Skeletal muscle tissue (tissue), 3 donors: ENCODE measurements at regions not wholly inside any gene's neighbourhood (a gene's known extent, or its start where the extent isn't known, plus 50 kb on each side); places are given as distances from the start of the nearest gene placed in this dataset.

ENCODE experiments used
- H3K27ac ChIP-seq: one replicate; pipeline ENCODE4 v1.7.0; 2013; ENCODE audit warnings: mild to moderate bottlenecking, low read depth, low read length, inconsistent platforms
- H3K27me3 ChIP-seq, 3 donors: one replicate each; pipeline ENCODE4 v1.7.0; 2013; ENCODE audit warnings: low read length in 3 of 3; ENCODE audit not compliant: control insufficient read depth in 3 of 3, insufficient read depth in 3 of 3
- H3K36me3 ChIP-seq, 3 donors: one replicate each; pipeline ENCODE4 v1.7.0; 2013; ENCODE audit warnings: low read length in 3 of 3; ENCODE audit not compliant: control insufficient read depth in 3 of 3, insufficient read depth in 3 of 3
- H3K4me1 ChIP-seq, 3 donors: one replicate each; pipeline ENCODE4 v1.7.0; 2013; ENCODE audit warnings: low read length in 3 of 3, mild to moderate bottlenecking in 3 of 3; ENCODE audit not compliant: control insufficient read depth in 3 of 3, insufficient read depth in 3 of 3
- H3K4me3 ChIP-seq, 3 donors: one replicate each; pipeline ENCODE4 v1.7.0; 2013; ENCODE audit warnings: low read length in 3 of 3
- H3K9ac ChIP-seq, 3 donors: one replicate each; pipeline ENCODE4 v1.7.0; 2013; ENCODE audit warnings: low read length in 3 of 3, mild to moderate bottlenecking in 3 of 3, moderate library complexity in 2 of 3, low read depth in 1 of 3
- H3K9me3 ChIP-seq, 3 donors: one replicate each; pipeline ENCODE4 v1.7.0; 2013; ENCODE audit warnings: low read length in 3 of 3; ENCODE audit not compliant: control insufficient read depth in 3 of 3
- donor health status: Osteomylitis.

- H3K27ac ChIP-seq = no peak overlapping the region
- no peak overlapping the region for H3K4me3 ChIP-seq
- H3K9me3 ChIP-seq = no peaks in the 10 kb centered on the region
- no peaks in the 10 kb centered on the region for H3K27me3 ChIP-seq
- no peaks in the 10 kb centered on the region for H3K36me3 ChIP-seq
- no peaks in the 10 kb centered on the region for H3K4me1 ChIP-seq
- H3K9ac ChIP-seq = no peak overlapping the region
These were observed 106.2 kb upstream of the NAV3 start for GRCh38 chr12:77724367-77724957.

GRCh38 chr12:77723308-77723707, 107.4 kb upstream of the NAV3 start:
- H3K36me3 ChIP-seq = no peaks in the 10 kb centered on the region
- H3K9ac ChIP-seq = no peak overlapping the region
- H3K27me3 ChIP-seq = no peaks in the 10 kb centered on the region
- no peak overlapping the region for H3K4me3 ChIP-seq
- no peaks in the 10 kb centered on the region for H3K4me1 ChIP-seq
- H3K9me3 ChIP-seq = no peaks in the 10 kb centered on the region
- no peak overlapping the region for H3K27ac ChIP-seq

GRCh38 chr12:77722536-77722935, 108.2 kb upstream of the NAV3 start:
- Histone ChIP-seq H3K4me1 (no peaks in the 10 kb centered on the region), H3K27ac (no peak overlapping the region), H3K4me3 (no peak overlapping the region), H3K36me3 (no peaks in the 10 kb centered on the region), H3K9ac (no peak overlapping the region), H3K9me3 (no peaks in the 10 kb centered on the region), H3K27me3 (no peaks in the 10 kb centered on the region)

DNA sequence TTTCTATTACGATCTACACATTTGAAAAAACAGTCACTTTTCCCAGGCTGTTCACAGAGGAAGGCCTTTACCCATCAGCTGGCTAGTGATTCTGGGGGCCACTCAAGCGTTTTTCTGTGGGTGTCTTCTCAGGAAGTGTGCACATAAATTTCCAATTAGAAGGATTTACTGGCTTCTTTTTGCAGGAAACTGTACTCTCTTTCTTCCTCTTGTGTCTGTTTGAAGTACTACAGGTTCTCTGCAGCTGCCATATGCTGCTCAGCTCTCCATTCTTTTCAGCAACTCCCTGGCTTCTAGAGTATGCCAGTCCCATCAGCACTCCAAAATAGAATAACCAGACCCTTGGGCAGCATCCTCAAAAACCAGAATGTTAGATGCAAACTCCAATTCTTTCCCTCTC, 110.4 kb upstream of the NAV3 start:
- no peaks in the 10 kb centered on the region for H3K27me3 ChIP-seq
- no peak overlapping the region for H3K9ac ChIP-seq
- no peak overlapping the region for H3K4me3 ChIP-seq
- H3K9me3 ChIP-seq = no peaks in the 10 kb centered on the region
- no peaks in the 10 kb centered on the region for H3K4me1 ChIP-seq
- H3K36me3 ChIP-seq = no peaks in the 10 kb centered on the region
- no peak overlapping the region for H3K27ac ChIP-seq

GRCh38 chr12:77710209-77710608, 120.5 kb upstream of the NAV3 start:
- Histone ChIP-seq H3K4me1 (no peaks in the 10 kb centered on the region), H3K27ac (no peak overlapping the region), H3K9ac (no peak overlapping the region), H3K9me3 (no peaks in the 10 kb centered on the region), H3K36me3 (no peaks in the 10 kb centered on the region), H3K4me3 (no peak overlapping the region), H3K27me3 (no peaks in the 10 kb centered on the region)

DNA sequence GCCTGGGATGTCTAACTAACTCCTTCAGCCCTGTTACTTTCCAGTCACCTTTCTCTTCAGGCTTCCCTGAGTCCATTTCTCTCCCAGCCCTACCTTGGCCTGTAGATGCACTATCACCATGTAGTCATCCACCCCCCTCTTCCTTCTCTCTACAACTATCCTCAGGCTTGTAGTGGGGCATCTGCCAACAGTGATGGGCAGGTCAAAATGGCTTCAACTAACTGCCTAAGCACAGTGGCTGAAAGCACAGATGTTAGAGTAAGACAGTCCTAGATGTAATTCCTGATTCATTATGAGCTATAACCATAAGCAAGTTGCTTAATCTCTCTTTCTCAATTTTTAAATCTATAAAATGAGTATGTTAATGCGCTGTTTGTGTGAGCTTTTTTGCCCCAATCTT, 133.6 kb upstream of the NAV3 start:
- Histone ChIP-seq H3K4me1 (no peaks in the 10 kb centered on the region), H3K4me3 (no peak overlapping the region), H3K27ac (no peak overlapping the region), H3K27me3 (no peaks in the 10 kb centered on the region), H3K9me3 (no peaks in the 10 kb centered on the region), H3K36me3 (no peaks in the 10 kb centered on the region), H3K9ac (no peak overlapping the region)

- no peaks in the 10 kb centered on the region for H3K4me1 ChIP-seq
- no peak overlapping the region for H3K4me3 ChIP-seq
- no peaks in the 10 kb centered on the region for H3K36me3 ChIP-seq
- H3K9ac ChIP-seq = no peak overlapping the region
- H3K9me3 ChIP-seq = no peaks in the 10 kb centered on the region
- no peak overlapping the region for H3K27ac ChIP-seq
- H3K27me3 ChIP-seq = no peaks in the 10 kb centered on the region
These were observed 134.5 kb upstream of the NAV3 start for GRCh38 chr12:77696183-77696582.

GRCh38 chr12:77689510-77690086, 141.1 kb upstream of the NAV3 start:
- H3K9me3 ChIP-seq = no peaks in the 10 kb centered on the region
- H3K27ac ChIP-seq = no peak overlapping the region

GRCh38 chr12:77687321-77687720, 143.4 kb upstream of the NAV3 start:
- Histone ChIP-seq H3K36me3 (no peaks in the 10 kb centered on the region), H3K9me3 (no peaks in the 10 kb centered on the region), H3K27me3 (no peaks in the 10 kb centered on the region), H3K27ac (no peak overlapping the region), H3K4me1 (no peaks in the 10 kb centered on the region), H3K4me3 (no peak overlapping the region), H3K9ac (no peak overlapping the region)

More at GRCh38 chr12:77689510-77690086, 141.1 kb upstream of the NAV3 start:
- no peaks in the 10 kb centered on the region for H3K27me3 ChIP-seq
- no peak overlapping the region for H3K4me3 ChIP-seq
- no peaks in the 10 kb centered on the region for H3K4me1 ChIP-seq
- no peak overlapping the region for H3K9ac ChIP-seq
- H3K36me3 ChIP-seq = no peaks in the 10 kb centered on the region

DNA sequence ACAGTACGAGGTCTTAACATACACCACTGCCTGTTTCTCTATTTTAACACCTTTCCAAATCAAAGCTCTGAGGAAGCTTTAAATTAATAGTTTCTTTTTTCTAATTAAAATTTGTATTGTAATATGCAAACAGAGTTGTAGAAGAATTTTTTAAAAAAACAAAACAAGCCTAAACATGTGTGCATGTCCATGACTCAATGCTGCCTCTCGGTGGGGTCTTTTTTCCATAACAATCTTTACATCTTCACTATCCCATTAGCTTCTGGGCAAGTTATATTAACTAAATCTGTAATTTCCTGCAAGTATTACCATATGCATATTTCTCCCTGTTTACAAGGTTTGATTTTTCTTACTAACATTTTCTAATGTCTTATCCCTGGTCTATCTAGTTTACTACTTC, 143.9 kb upstream of the NAV3 start:
- no peaks in the 10 kb centered on the region for H3K4me1 ChIP-seq
- H3K4me3 ChIP-seq = no peak overlapping the region
- H3K9me3 ChIP-seq = no peaks in the 10 kb centered on the region
- H3K27ac ChIP-seq = no peak overlapping the region
- no peaks in the 10 kb centered on the region for H3K36me3 ChIP-seq
- H3K27me3 ChIP-seq = no peaks in the 10 kb centered on the region
- H3K9ac ChIP-seq = no peak overlapping the region
